Spleen (tissue), 11 donors: ENCODE measurements at regions not wholly inside any gene's neighbourhood (a gene's known extent, or its start where the extent isn't known, plus 50 kb on each side); places are given as distances from the start of the nearest gene placed in this dataset.

Experiments
- DNase-seq: peaks from one replicate; pipeline ENCODE4 v3.0.0-alpha.2; 2020
- H3K27ac ChIP-seq, 8 donors: fragments of 200-600 bp; sonication (generic) in 7 of 8; 1 replicate in 4 of 8; 2 replicates in 4 of 8; pipeline versions ENCODE4 v1.5.0 to v1.8.0; 2016 to 2021; ENCODE audit warnings: inconsistent platforms in 4 of 8, mild to moderate bottlenecking in 4 of 8, moderate library complexity in 1 of 8
- H3K27me3 ChIP-seq, 7 donors: fragments of 200-600 bp; sonication (generic) in 6 of 7; replicated peaks in 1 of 7; 1 replicate in 4 of 7; 2 replicates in 3 of 7; pipeline versions ENCODE4 v1.5.0 to v1.8.0; 2016 to 2021; ENCODE audit warnings: inconsistent platforms in 3 of 7, mild to moderate bottlenecking in 1 of 7
- H3K36me3 ChIP-seq, 6 donors: fragments of 200-600 bp; sonication (generic) in 5 of 6; 1 replicate in 4 of 6; 2 replicates in 2 of 6; pipeline versions ENCODE4 v1.5.0 to v1.8.0; 2016 to 2021; ENCODE audit warnings: inconsistent platforms in 2 of 6
- H3K4me1 ChIP-seq, 6 donors: fragments of 200-600 bp; sonication (generic) in 5 of 6; 1 replicate in 3 of 6; 2 replicates in 3 of 6; pipeline versions ENCODE4 v1.5.0 to v1.8.0; 2016 to 2021; ENCODE audit warnings: inconsistent platforms in 3 of 6
- H3K4me3 ChIP-seq, 8 donors: fragments of 200-600 bp; sonication (generic) in 7 of 8; 1 replicate in 4 of 8; 2 replicates in 4 of 8; pipeline versions ENCODE4 v1.5.0 to v1.8.0; 2016 to 2021; ENCODE audit warnings: inconsistent platforms in 4 of 8, mild to moderate bottlenecking in 4 of 8, moderate library complexity in 2 of 8
- H3K9me3 ChIP-seq, 8 donors: fragments of 200-600 bp; sonication (generic) in 7 of 8; 1 replicate in 4 of 8; 2 replicates in 4 of 8; pipeline versions ENCODE4 v1.5.0 to v1.8.0; 2016 to 2021; ENCODE audit warnings: inconsistent platforms in 4 of 8
- CTCF ChIP-seq, 11 experiments: fragments of 200-600 bp in 7 of 11; fragments of 450-650 bp in 4 of 11; sonication (generic) in 4 of 11; IDR thresholded peaks in 8 of 11; conservative IDR thresholded peaks in 3 of 11; 1 replicate in 7 of 11; 2 replicates in 4 of 11; pipeline versions ENCODE4 v1.4.0 to v1.8.0; 2016 to 2021; ENCODE audit warnings: antibody characterized with exemption in 11 of 11, inconsistent platforms in 4 of 11, mild to moderate bottlenecking in 1 of 11
- POLR2A ChIP-seq, 3 donors: fragments of 450-650 bp; IDR thresholded peaks; one replicate each; pipeline ENCODE4 v1.5.1; 2017; ENCODE audit warnings: antibody characterized with exemption in 3 of 3, mild to moderate bottlenecking in 1 of 3
- POLR2AphosphoS5 ChIP-seq, 3 donors: sonication (generic); formaldehyde crosslinking; IDR thresholded peaks; one replicate each; pipeline ENCODE4 v1.5.1; 2017; ENCODE audit warnings: antibody characterized with exemption in 3 of 3
- WGBS, 5 donors: extraction: QIAGEN DNeasy Blood & Tissue Kit in 3 of 5; methylation state at CpG; one replicate each; pipeline versions ENCODE4 v1.1.5 to v1.1.7; 2013 to 2018; 5-methylcytosine and 5-hydroxymethylcytosine counted together
- intact Hi-C: fragments of 100-400 bp; cut with DNase I; formaldehyde crosslinking; loops from one replicate; pipeline ENCODE4 v1.15.0; 2023; ENCODE audit warnings: low total_unique reads
- donor health status: healthy with polysubstance abuse.
- donor health status: DM: no; HTN: no; CAD: no; lungs with moderate emphysema.
- donor health status: DM: no; HTN: no; CAD: no.
- donor health status: Bipolar disorder and iron deficiency.
- donor health status: healthy.
- donor health status: DM: no; HTN: no; CAD: no.
- donor health status: DM: yes; HTN: yes; CAD: no.

- WGBS, 5 donors = 68 to 73% (median 72%) methylated on average over 13 of the region's 13 CpGs
- no peaks in the 10 kb centered on the region for H3K4me1 ChIP-seq
- no peak overlapping the region for H3K27ac ChIP-seq
- no peak for TF ChIP-seq CTCF (IDR thresholded peaks at IDR 0.05 in 8 of 11, conservative IDR thresholded peaks at IDR 0.05 in 3 of 11)
- no peak for TF ChIP-seq POLR2AphosphoS5 (IDR thresholded peaks at IDR 0.05)
- no peak for TF ChIP-seq POLR2A (IDR thresholded peaks at IDR 0.05)
- intact Hi-C loops = no loop called here
- no peak overlapping the region for H3K4me3 ChIP-seq
- H3K36me3 ChIP-seq = no peaks in the 10 kb centered on the region
- no peaks in the 10 kb centered on the region for H3K27me3 ChIP-seq
- DNase-seq = no peak
- H3K9me3 ChIP-seq = peaks cover 0 to 66% (median 16%) of the 10 kb centered on the region in 8 donors
Measured at GRCh38 chr17:22463110-22463850, 771.0 kb downstream of the KCNJ18 start.

- H3K27ac ChIP-seq = no peak overlapping the region
- 74 to 83% (median 77%) methylated on average over 6 of the region's 6 CpGs for WGBS, 5 donors
- H3K4me1 ChIP-seq = no peaks in the 10 kb centered on the region
- TF ChIP-seq POLR2A (IDR thresholded peaks at IDR 0.05) = no peak
- no peak for TF ChIP-seq CTCF (IDR thresholded peaks at IDR 0.05 in 8 of 11, conservative IDR thresholded peaks at IDR 0.05 in 3 of 11)
- no peak for TF ChIP-seq POLR2AphosphoS5 (IDR thresholded peaks at IDR 0.05)
- no peak overlapping the region for H3K4me3 ChIP-seq
- H3K27me3 ChIP-seq = no peaks in the 10 kb centered on the region
- DNase-seq = no peak
- H3K9me3 ChIP-seq = peaks cover 0 to 59% (median 13%) of the 10 kb centered on the region in 8 donors
- intact Hi-C loops = no loop called here
- no peaks in the 10 kb centered on the region for H3K36me3 ChIP-seq
Measured at GRCh38 chr17:22464041-22464440, 771.7 kb downstream of the KCNJ18 start.

- peaks cover 0 to 51% (median 7%) of the 10 kb centered on the region in 8 donors for H3K9me3 ChIP-seq
- intact Hi-C loops = no loop called here
- H3K27me3 ChIP-seq = no peaks in the 10 kb centered on the region
- TF ChIP-seq POLR2AphosphoS5 (IDR thresholded peaks at IDR 0.05) (no peak), CTCF (IDR thresholded peaks at IDR 0.05 in 8 of 11, conservative IDR thresholded peaks at IDR 0.05 in 3 of 11) (no peak)
- WGBS, 5 donors = 57 to 80% (median 68%) methylated on average over 5 of the region's 5 CpGs
- H3K36me3 ChIP-seq = no peaks in the 10 kb centered on the region
- no peak overlapping the region for H3K4me3 ChIP-seq
- DNase-seq = no peak
- no peaks in the 10 kb centered on the region for H3K4me1 ChIP-seq
- no peak overlapping the region for H3K27ac ChIP-seq
Measured at GRCh38 chr17:22467720-22468119, 775.4 kb downstream of the KCNJ18 start.

GRCh38 chr17:22469101-22469880, 777.0 kb downstream of the KCNJ18 start:
- H3K4me1 ChIP-seq = no peaks in the 10 kb centered on the region
- no peak overlapping the region for H3K27ac ChIP-seq
- TF ChIP-seq POLR2A (IDR thresholded peaks at IDR 0.05) (no peak), POLR2AphosphoS5 (IDR thresholded peaks at IDR 0.05) (no peak), CTCF (IDR thresholded peaks at IDR 0.05 in 8 of 11, conservative IDR thresholded peaks at IDR 0.05 in 3 of 11) (no peak)
- no peaks in the 10 kb centered on the region for H3K36me3 ChIP-seq
- no peak overlapping the region for H3K4me3 ChIP-seq
- no peaks in the 10 kb centered on the region for H3K27me3 ChIP-seq
- DNase-seq = no peak
- H3K9me3 ChIP-seq = peaks cover 0 to 60% (median 7%) of the 10 kb centered on the region in 8 donors
- intact Hi-C loops = no loop called here
- 77 to 85% (median 82%) methylated on average over 9 of the region's 9 CpGs for WGBS, 5 donors
